ENCODE measurements at regions not wholly inside any gene's neighbourhood (a gene's known extent, or its start where the extent isn't known, plus 50 kb on each side); places are given as distances from the start of the nearest gene placed in this dataset.

DNA sequence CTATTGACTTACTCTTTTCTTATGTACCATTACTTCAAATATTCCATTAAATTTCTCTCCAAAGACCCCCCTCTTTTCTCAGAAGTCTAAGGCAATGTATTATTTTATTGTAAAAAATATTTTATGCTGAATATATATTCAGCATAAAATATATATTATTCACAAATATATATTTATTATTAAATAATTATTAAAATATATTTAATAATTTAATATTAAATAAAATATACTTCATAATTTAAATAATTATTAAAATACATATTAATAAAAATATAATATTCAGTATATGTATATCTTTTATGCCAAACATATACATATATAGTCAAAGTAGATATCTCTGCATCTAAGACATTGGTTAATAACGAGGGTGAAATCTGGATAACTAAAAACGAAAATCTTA lies 418.4 kb downstream of the GASK1B start:
- TF ChIP-seq EP300 (IDR thresholded peaks at IDR 0.05; ENCODE audit: borderline replicate concordance in 1 of 2, low read depth in 1 of 2, low read length in 1 of 2) = no peak
- no peak for TF ChIP-seq NFIC (IDR thresholded peaks at IDR 0.05; ENCODE audit: borderline replicate concordance)
- no peak for TF ChIP-seq SIN3A (IDR thresholded peaks at IDR 0.05; ENCODE audit: borderline replicate concordance, low read depth, low read length)
- TF ChIP-seq, protein P1, sequence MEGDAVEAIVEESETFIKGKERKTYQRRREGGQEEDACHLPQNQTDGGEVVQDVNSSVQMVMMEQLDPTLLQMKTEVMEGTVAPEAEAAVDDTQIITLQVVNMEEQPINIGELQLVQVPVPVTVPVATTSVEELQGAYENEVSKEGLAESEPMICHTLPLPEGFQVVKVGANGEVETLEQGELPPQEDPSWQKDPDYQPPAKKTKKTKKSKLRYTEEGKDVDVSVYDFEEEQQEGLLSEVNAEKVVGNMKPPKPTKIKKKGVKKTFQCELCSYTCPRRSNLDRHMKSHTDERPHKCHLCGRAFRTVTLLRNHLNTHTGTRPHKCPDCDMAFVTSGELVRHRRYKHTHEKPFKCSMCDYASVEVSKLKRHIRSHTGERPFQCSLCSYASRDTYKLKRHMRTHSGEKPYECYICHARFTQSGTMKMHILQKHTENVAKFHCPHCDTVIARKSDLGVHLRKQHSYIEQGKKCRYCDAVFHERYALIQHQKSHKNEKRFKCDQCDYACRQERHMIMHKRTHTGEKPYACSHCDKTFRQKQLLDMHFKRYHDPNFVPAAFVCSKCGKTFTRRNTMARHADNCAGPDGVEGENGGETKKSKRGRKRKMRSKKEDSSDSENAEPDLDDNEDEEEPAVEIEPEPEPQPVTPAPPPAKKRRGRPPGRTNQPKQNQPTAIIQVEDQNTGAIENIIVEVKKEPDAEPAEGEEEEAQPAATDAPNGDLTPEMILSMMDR (IDR thresholded peaks at IDR 0.05) = no peak
- TF ChIP-seq, protein P2, sequence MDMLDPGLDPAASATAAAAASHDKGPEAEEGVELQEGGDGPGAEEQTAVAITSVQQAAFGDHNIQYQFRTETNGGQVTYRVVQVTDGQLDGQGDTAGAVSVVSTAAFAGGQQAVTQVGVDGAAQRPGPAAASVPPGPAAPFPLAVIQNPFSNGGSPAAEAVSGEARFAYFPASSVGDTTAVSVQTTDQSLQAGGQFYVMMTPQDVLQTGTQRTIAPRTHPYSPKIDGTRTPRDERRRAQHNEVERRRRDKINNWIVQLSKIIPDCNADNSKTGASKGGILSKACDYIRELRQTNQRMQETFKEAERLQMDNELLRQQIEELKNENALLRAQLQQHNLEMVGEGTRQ (IDR thresholded peaks at IDR 0.05; ENCODE audit: borderline replicate concordance, low read depth, low read length) = no peak
- TF ChIP-seq POLR2AphosphoS5 (IDR thresholded peaks at IDR 0.05; ENCODE audit: low read depth, low read length) = no peak
- no peak for TF ChIP-seq TAF1 (IDR thresholded peaks at IDR 0.05; ENCODE audit: borderline replicate concordance, low read depth, low read length)
- TF ChIP-seq REST (IDR thresholded peaks at IDR 0.05; ENCODE audit: low read depth, low read length) = no peak
- no peak for TF ChIP-seq RXRA (IDR thresholded peaks at IDR 0.05; ENCODE audit: borderline replicate concordance, low read depth)
- no peak for TF ChIP-seq RCOR1 (IDR thresholded peaks at IDR 0.05; ENCODE audit: low read length)
